DLD1 (cell line): ENCODE measurements at regions not wholly inside any gene's neighbourhood (a gene's known extent, or its start where the extent isn't known, plus 50 kb on each side); places are given as distances from the start of the nearest gene placed in this dataset.

Source experiments
- in situ Hi-C: cut with HindIII; loops from 2 replicates; pipeline ENCODE4 v1.10.0; 2017; ENCODE audit warnings: low sequenced_read_pairs

GRCh38 chr11:110802162-110802561 is 89.9 kb upstream of the ARHGAP20 start:
- in situ Hi-C loops = no loop called here

DNA sequence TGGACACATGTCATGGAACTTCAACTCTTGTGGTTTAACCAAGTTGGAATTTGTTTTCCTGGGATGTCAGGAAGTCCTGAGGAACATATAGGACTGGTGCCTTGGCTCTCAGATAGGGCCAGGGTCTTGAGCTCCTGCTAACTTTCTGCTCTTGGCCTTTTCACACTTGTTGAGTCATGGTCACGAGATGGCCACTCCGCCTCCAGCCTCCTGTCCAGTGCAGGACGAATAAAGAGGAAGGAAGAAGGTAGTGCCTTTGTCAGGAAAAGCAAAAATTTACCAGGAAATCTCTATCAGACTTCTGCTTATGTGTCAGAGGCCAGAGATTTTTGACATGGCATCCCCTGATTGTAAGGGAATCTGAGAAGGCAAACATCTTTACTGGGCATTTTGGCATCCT is 89.1 kb upstream of the ARHGAP20 start:
- in situ Hi-C loops = no loop called here

- in situ Hi-C loops = no loop called here
These were observed 86.1 kb upstream of the ARHGAP20 start for GRCh38 chr11:110798201-110798900.

DNA sequence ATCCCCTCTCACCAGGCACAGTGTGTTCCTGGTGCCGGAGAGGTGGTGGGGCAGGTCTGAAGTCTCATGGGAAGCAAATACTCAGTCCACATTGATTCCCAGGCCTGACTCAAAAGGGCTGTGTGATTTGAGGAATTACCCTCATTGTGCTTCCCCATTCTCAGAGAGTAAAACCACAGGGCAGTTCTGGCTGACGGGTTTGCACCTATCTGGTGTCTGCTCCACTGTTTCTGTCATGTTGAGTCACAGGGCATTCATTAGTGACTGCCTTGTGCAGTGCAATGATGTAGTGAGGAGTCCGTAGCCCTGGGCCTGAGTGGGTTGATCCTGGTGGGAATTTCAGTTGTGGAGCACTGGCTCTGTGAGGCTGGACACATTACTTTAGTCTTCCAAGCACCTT is 85.2 kb upstream of the ARHGAP20 start:
- in situ Hi-C loops = no loop called here

GRCh38 chr11:110795112-110795624 is 82.9 kb upstream of the ARHGAP20 start:
- in situ Hi-C loops = no loop called here

DNA sequence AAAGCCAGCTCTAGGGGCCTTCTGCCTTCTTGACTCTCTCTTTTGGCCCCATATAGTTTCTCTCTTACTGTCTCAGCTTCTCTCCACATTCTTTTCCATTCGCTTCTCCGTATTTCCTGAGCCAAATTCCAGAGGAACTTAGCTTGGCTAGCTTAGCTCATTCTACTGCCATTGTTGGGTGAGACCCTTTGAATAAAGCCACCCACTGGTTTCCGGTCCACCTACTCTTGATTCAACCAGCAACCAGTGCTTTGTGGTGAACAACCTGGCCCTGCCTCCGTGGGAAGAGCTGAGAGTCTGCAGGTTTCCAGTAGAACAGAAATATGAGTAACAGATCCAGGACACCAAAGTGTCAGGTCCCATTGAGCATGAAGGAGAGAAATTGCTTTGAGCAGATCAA is 81.3 kb upstream of the ARHGAP20 start:
- in situ Hi-C loops = no loop called here

GRCh38 chr11:110791621-110792020 is 79.4 kb upstream of the ARHGAP20 start:
- in situ Hi-C loops = no loop called here

- in situ Hi-C loops = no loop called here
These were observed 75.4 kb upstream of the ARHGAP20 start for GRCh38 chr11:110787680-110788079.

DNA sequence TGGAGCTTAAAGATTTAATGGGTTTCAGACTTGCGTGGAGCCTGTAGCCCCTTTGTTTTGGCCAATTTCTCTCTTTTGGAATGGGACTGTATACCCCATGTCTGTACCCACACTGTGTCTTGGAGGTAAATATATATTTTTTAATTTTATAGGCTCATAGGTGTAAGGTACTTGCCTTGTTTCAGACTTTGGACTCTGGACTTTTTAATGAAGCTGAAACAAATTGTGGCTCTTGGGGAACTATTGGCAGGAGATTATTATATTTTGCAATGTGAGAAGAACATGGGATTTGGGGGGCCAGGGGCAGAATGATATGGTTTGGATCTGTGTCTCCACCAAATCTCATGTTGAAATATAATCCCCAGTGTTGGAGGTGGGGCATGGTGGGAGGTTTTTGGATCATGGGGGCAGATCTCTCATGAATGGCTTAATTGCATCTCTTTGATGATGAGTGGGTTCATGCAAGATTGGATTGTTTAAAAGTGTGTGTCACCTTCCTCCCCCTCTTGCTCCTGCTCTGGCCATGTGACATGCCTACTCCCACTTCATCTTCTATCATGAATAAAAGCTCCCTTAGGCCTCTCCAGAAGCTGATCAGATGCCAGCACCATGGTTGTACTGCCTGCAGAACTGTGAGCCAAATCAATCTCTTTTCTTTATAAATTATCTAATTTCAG is 74.1 kb upstream of the ARHGAP20 start:
- in situ Hi-C loops = no loop called here

DNA sequence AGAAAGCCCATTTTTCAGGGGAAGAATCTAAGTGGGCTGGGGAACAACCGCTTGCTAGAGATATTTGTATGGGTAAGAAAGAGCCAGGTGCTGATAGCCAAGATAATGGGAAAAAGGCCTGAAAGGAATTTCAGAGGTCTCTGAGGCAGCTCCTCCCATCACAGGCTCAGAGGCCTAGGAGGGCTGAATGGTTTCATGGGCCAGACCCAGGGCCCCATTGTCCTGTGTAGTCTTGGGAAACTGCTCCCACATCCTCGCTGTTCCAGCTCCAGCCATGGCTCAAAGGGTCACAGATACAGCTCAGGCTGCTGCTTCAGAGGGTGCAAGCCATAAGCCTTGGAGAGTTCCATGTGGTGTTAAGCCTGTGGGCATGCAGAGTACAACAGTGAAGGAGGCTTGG is 73.2 kb upstream of the ARHGAP20 start:
- in situ Hi-C loops = no loop called here

- in situ Hi-C loops = no loop called here
These were observed 70.4 kb upstream of the ARHGAP20 start for GRCh38 chr11:110782616-110783015.

GRCh38 chr11:110779108-110779507 is 66.9 kb upstream of the ARHGAP20 start:
- in situ Hi-C loops = no loop called here

- in situ Hi-C loops = no loop called here
These were observed 66.1 kb upstream of the ARHGAP20 start for GRCh38 chr11:110778343-110778742.

- in situ Hi-C loops = no loop called here
These were observed 65.5 kb upstream of the ARHGAP20 start for GRCh38 chr11:110777775-110778174.

DNA sequence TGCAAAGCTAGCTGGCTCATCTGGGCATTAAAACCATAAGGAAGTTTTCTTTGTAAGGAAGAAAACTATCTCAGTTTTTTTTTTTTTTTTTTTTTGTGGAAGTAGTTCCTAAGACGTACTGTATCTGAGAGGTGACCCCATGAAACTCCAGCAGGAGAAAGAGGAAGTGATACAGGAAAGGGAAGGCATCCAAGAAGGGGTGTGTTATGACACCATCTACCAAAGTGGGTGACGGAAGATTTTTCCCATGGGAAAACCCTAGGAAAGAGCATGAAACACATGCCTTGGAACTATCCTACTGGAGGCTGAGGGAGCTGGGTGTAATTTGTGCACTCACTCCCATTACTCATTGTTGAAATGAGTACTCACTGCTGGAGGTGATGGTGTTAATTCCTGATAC is 63.8 kb upstream of the ARHGAP20 start:
- in situ Hi-C loops = no loop called here

DNA sequence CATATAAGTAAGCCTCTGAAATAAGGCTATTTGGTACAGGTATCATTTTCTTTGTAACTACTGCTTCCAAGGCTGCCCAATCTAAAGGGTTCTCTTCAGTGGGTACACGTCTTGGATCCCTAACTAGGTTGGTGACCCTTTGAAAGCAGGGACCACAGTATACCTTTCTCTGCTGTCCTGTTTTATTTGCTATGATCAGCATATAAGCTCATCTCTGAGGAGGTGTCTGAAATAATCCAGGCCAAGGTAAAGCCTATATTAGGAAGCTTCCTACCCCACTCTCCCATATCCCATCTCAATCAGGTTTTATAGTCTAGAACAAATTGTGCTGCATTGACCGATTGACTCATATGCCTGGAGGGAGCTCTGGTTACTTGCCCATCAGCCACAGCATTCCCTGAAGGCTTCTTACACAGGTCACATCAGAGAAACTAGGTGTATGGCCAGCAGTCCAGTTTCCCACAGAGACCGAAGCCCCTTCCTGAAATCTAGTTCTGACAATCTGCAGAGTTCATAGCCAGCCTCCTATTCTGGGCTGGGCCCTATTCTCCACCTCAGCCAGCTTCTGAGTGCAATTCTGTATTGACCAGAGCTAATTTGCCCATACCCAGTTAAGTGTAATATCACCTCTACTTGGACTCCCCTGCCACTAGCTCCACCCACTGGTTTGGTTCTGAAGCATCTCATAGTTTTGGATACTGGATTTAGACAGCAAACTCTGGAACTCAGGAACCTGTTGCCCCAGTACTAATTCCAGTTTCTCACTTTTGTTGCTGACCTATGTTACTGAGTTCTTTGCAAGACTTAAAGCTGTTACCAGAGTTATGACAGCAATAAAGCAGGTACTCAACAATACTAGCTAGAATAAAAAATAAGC is 62.1 kb upstream of the ARHGAP20 start:
- in situ Hi-C loops = no loop called here

DNA sequence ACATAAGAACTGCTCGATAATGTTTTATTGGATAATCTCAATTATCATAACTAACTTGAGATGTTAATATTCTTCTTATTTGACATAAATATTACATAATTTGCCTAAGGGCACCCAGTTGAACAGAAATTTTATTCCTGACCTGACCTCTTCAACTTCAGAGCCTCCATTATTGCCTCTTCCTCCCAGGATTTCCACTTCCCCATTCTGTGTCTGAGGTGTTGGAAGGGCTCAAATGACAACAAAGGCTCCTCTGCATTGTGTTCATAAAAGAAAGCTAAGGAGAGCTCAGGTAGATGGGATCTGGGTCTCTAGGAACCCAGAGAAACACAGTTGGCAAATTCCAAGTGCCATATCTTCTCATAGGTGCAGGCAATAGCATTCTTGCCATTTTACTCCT is 61.2 kb upstream of the ARHGAP20 start:
- in situ Hi-C loops = no loop called here

DNA sequence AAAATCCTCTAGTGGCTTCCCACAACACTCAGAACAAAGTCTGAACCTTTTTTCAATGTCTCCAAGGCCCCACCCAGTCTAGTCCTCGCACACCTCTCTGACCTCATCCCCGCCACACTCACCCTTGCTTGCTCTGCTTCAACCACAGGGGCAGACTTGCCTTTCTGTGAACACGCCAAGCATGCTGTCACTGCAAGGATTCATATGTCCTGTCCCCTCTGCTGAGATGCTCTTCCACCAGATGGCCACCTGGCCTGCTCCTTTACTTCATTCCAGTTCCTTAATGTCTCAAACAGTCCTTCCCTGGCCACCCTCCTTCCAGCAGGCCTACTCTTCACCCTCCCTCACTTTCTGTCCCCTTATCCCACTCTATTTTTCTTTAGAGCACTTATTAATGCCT is 60.6 kb upstream of the ARHGAP20 start:
- in situ Hi-C loops = no loop called here

- in situ Hi-C loops = no loop called here
These were observed 54.1 kb upstream of the ARHGAP20 start for GRCh38 chr11:110766316-110766715.

DNA sequence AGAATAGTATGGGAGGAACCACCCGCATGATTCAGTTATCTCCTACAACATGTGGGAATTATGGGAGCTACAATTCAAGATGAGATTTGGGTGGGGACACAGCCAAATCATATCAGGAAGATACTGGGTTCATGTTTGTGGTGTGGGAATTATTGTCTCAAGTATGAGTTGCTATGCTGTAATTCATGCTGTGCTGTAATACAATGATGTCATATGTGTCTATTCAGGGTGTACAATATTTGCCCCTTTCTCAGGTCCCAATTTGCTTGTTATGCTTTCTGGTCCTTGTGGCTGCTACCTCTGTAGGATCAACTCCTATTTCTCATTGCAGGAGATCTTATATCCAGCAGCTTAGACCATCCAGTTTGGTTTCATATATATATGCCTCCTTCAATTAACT is 52.2 kb upstream of the ARHGAP20 start:
- in situ Hi-C loops = no loop called here

DNA sequence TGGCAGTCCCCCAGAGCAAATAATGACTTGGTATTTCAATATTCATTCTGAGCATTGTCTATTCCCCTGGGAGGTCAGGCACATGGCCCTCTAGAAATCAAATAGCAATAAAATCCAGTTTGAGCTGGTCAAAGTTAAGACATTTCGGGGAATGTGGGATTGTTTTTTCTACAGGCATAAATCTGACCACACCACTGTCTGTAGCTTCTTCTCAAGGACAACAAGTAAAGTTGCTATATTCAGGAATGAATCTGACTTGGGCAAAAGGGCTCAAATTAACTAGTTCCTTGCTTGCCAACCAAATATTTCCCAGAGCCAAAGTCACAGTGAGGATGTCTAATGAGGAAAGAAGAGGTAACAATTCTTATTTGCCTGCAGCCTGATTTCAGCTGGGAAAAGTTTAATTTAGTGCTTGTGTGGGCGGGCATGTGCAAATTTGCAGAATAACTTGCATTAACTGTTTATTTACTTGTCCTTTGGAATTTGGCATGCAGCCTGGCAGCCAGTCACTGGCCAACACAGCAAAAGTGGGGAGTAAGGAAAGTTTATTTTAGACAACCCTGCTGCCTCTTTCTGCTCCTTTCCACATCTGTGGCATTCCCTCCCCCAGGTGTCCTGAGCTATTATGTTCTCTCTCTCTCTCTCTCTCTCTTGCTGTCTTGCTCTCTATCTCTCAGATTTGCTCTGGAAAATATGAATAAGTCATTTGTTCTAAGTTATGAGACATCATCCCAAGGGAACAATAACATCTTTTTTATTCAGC is 51.2 kb upstream of the ARHGAP20 start:
- in situ Hi-C loops = no loop called here
